Spleen (tissue), 11 donors: ENCODE measurements at regions not wholly inside any gene's neighbourhood (a gene's known extent, or its start where the extent isn't known, plus 50 kb on each side); places are given as distances from the start of the nearest gene placed in this dataset.

Experiments used
- DNase-seq: peaks from one replicate; pipeline ENCODE4 v3.0.0-alpha.2; 2020
- H3K27ac ChIP-seq, 8 donors: fragments of 200-600 bp; sonication (generic) in 7 of 8; 1 replicate in 4 of 8; 2 replicates in 4 of 8; pipeline versions ENCODE4 v1.5.0 to v1.8.0; 2016 to 2021; ENCODE audit warnings: inconsistent platforms in 4 of 8, mild to moderate bottlenecking in 4 of 8, moderate library complexity in 1 of 8
- H3K27me3 ChIP-seq, 7 donors: fragments of 200-600 bp; sonication (generic) in 6 of 7; replicated peaks in 1 of 7; 1 replicate in 4 of 7; 2 replicates in 3 of 7; pipeline versions ENCODE4 v1.5.0 to v1.8.0; 2016 to 2021; ENCODE audit warnings: inconsistent platforms in 3 of 7, mild to moderate bottlenecking in 1 of 7
- H3K36me3 ChIP-seq, 6 donors: fragments of 200-600 bp; sonication (generic) in 5 of 6; 1 replicate in 4 of 6; 2 replicates in 2 of 6; pipeline versions ENCODE4 v1.5.0 to v1.8.0; 2016 to 2021; ENCODE audit warnings: inconsistent platforms in 2 of 6
- H3K4me1 ChIP-seq, 6 donors: fragments of 200-600 bp; sonication (generic) in 5 of 6; 1 replicate in 3 of 6; 2 replicates in 3 of 6; pipeline versions ENCODE4 v1.5.0 to v1.8.0; 2016 to 2021; ENCODE audit warnings: inconsistent platforms in 3 of 6
- H3K4me3 ChIP-seq, 8 donors: fragments of 200-600 bp; sonication (generic) in 7 of 8; 1 replicate in 4 of 8; 2 replicates in 4 of 8; pipeline versions ENCODE4 v1.5.0 to v1.8.0; 2016 to 2021; ENCODE audit warnings: inconsistent platforms in 4 of 8, mild to moderate bottlenecking in 4 of 8, moderate library complexity in 2 of 8
- H3K9me3 ChIP-seq, 8 donors: fragments of 200-600 bp; sonication (generic) in 7 of 8; 1 replicate in 4 of 8; 2 replicates in 4 of 8; pipeline versions ENCODE4 v1.5.0 to v1.8.0; 2016 to 2021; ENCODE audit warnings: inconsistent platforms in 4 of 8
- CTCF ChIP-seq, 11 experiments: fragments of 200-600 bp in 7 of 11; fragments of 450-650 bp in 4 of 11; sonication (generic) in 4 of 11; IDR thresholded peaks in 8 of 11; conservative IDR thresholded peaks in 3 of 11; 1 replicate in 7 of 11; 2 replicates in 4 of 11; pipeline versions ENCODE4 v1.4.0 to v1.8.0; 2016 to 2021; ENCODE audit warnings: antibody characterized with exemption in 11 of 11, inconsistent platforms in 4 of 11, mild to moderate bottlenecking in 1 of 11
- POLR2A ChIP-seq, 3 donors: fragments of 450-650 bp; IDR thresholded peaks; one replicate each; pipeline ENCODE4 v1.5.1; 2017; ENCODE audit warnings: antibody characterized with exemption in 3 of 3, mild to moderate bottlenecking in 1 of 3
- POLR2AphosphoS5 ChIP-seq, 3 donors: sonication (generic); formaldehyde crosslinking; IDR thresholded peaks; one replicate each; pipeline ENCODE4 v1.5.1; 2017; ENCODE audit warnings: antibody characterized with exemption in 3 of 3
- WGBS, 5 donors: extraction: QIAGEN DNeasy Blood & Tissue Kit in 3 of 5; methylation state at CpG; one replicate each; pipeline versions ENCODE4 v1.1.5 to v1.1.7; 2013 to 2018; 5-methylcytosine and 5-hydroxymethylcytosine counted together
- intact Hi-C: fragments of 100-400 bp; cut with DNase I; formaldehyde crosslinking; loops from one replicate; pipeline ENCODE4 v1.15.0; 2023; ENCODE audit warnings: low total_unique reads
- donor health status: healthy with polysubstance abuse.
- donor health status: DM: no; HTN: no; CAD: no; lungs with moderate emphysema.
- donor health status: DM: no; HTN: no; CAD: no.
- donor health status: Bipolar disorder and iron deficiency.
- donor health status: healthy.
- donor health status: DM: no; HTN: no; CAD: no.
- donor health status: DM: yes; HTN: yes; CAD: no.

GRCh38 chr6:169078399-169079145 lies 175.1 kb downstream of the THBS2 start:
- Histone ChIP-seq H3K4me1 (no peaks in the 10 kb centered on the region), H3K27ac (no peak overlapping the region), H3K36me3 (no peaks in the 10 kb centered on the region), H3K27me3 (no peaks in the 10 kb centered on the region), H3K4me3 (no peak overlapping the region), H3K9me3 (no peaks in the 10 kb centered on the region)
- intact Hi-C loops, result no loop called here
- WGBS, 5 donors, result 89 to 95% (median 91%) methylated on average over 6 to 7 of the region's 7 CpGs
- DNase-seq, result no peak
- TF ChIP-seq POLR2AphosphoS5 (IDR thresholded peaks at IDR 0.05) (no peak), POLR2A (IDR thresholded peaks at IDR 0.05) (no peak), CTCF (IDR thresholded peaks at IDR 0.05 in 8 of 11, conservative IDR thresholded peaks at IDR 0.05 in 3 of 11) (no peak)

GRCh38 chr6:169075915-169076654 lies 177.6 kb downstream of the THBS2 start:
- H3K27ac ChIP-seq, result no peak overlapping the region
- H3K36me3 ChIP-seq, result no peaks in the 10 kb centered on the region
- H3K9me3 ChIP-seq, result no peaks in the 10 kb centered on the region
- WGBS, 5 donors, result 76 to 83% (median 80%) methylated on average over 9 of the region's 9 CpGs
- no peak for DNase-seq
- intact Hi-C loops, result no loop called here
- TF ChIP-seq POLR2A (IDR thresholded peaks at IDR 0.05) (no peak), CTCF (IDR thresholded peaks at IDR 0.05 in 8 of 11, conservative IDR thresholded peaks at IDR 0.05 in 3 of 11) (no peak), POLR2AphosphoS5 (IDR thresholded peaks at IDR 0.05) (no peak)
- H3K4me3 ChIP-seq, result no peak overlapping the region
- peaks cover 0 to 9% (median 0%) of the 10 kb centered on the region in 7 donors for H3K27me3 ChIP-seq
- H3K4me1 ChIP-seq, result no peaks in the 10 kb centered on the region

- Histone ChIP-seq H3K9me3 (no peaks in the 10 kb centered on the region), H3K27me3 (peaks cover 0 to 9% (median 0%) of the 10 kb centered on the region in 7 donors), H3K36me3 (no peaks in the 10 kb centered on the region), H3K4me3 (no peak overlapping the region), H3K27ac (peak overlapping the region in 4 of 8 donors; percentile 9 to 41 (median 19)), H3K4me1 (no peaks in the 10 kb centered on the region)
- DNase-seq, result no peak
- intact Hi-C loops, result no loop called here
- WGBS, 5 donors, result 69 to 83% (median 78%) methylated on average over 19 of the region's 19 CpGs
- TF ChIP-seq CTCF (IDR thresholded peaks at IDR 0.05 in 8 of 11, conservative IDR thresholded peaks at IDR 0.05 in 3 of 11), result no peak
- peak in 1 of 3 donors; percentile 19 for TF ChIP-seq POLR2AphosphoS5 (IDR thresholded peaks at IDR 0.05)
- no peak for TF ChIP-seq POLR2A (IDR thresholded peaks at IDR 0.05)
Observed at GRCh38 chr6:169075211-169075914, 178.3 kb downstream of the THBS2 start.
